K562 (cell line): ENCODE measurements at regions not wholly inside any gene's neighbourhood (a gene's known extent, or its start where the extent isn't known, plus 50 kb on each side); places are given as distances from the start of the nearest gene placed in this dataset.
A peak's percentile ranks its signal among the peaks of the same experiment; 100 is the strongest.

Source experiments
- ATAC-seq: fragments of 200-7000 bp; cut with Tn5 transposase; 3 replicates; pipeline ENCODE4 v1.9.1; 2020; ENCODE audit warnings: moderate library complexity
- BruUV-seq: library from RNA; stranded (reverse); fragments of 400-500 nt; replicated peaks from 2 replicates; lab custom pipeline; 2021; lab: Mats Ljungman, UMichigan
- CTCF ChIA-PET: fragments of 300-600 bp; formaldehyde crosslinking; extraction: SDS; loops from one replicate; lab custom pipeline; 2021; ENCODE audit warnings: low intra/inter-chr PET ratio; lab: Yijun Ruan, JAX
- POLR2A ChIA-PET: fragments of 300-600, 350-650 bp; sonication (Branson Sonifier 250); formaldehyde crosslinking; extraction: SDS; loops from one replicate; lab custom pipeline; 2021; ENCODE audit warnings: antibody characterized with exemption, inconsistent platforms; lab: Yijun Ruan, JAX
- DNase-seq, 4 experiments: peaks; one replicate each; pipeline versions ENCODE4 v3.0.0 to v3.0.0-alpha.2; 2011 to 2018; ENCODE audit warnings: low spot score in 3 of 4, mixed read lengths in 3 of 4; ENCODE audit errors: extremely low read depth in 1 of 4
- FAIRE-seq: peaks from 2 replicates; lab custom pipeline; 2011; peaks lifted over from hg19 to GRCh38; lab: Jason Lieb, UNC
- H2AFZ ChIP-seq: 2 replicates; pipeline ENCODE4 v1.6.0; 2011; ENCODE audit warnings: low read depth, low read length, control low read depth, inconsistent platforms
- H3K27ac ChIP-seq: fragments of 200-600 bp; 3 replicates; pipeline ENCODE4 v1.8.0; 2011; ENCODE audit warnings: low read depth, mild to moderate bottlenecking, control low read depth, inconsistent platforms, low read length, moderate library complexity, mixed read lengths; ENCODE audit errors: extremely low read depth
- H3K27me3 ChIP-seq, 2 experiments: fragments of 300-600 bp in 1 of 2; 2 replicates in 1 of 2; 3 replicates in 1 of 2; pipeline versions ENCODE4 v1.6.0 to v1.8.0; 2011; ENCODE audit warnings: inconsistent platforms in 2 of 2, low read length in 2 of 2, mild to moderate bottlenecking in 1 of 2, mixed read lengths in 1 of 2, moderate library complexity in 1 of 2; ENCODE audit not compliant: control insufficient read depth in 2 of 2, insufficient read depth in 2 of 2
- H3K36me3 ChIP-seq: fragments of 300-600 bp; 3 replicates; pipeline ENCODE4 v1.8.0; 2011; ENCODE audit warnings: mild to moderate bottlenecking, low read length, inconsistent platforms; ENCODE audit not compliant: control insufficient read depth, insufficient read depth
- H3K4me1 ChIP-seq, 2 experiments: fragments of 200-600 bp in 1 of 2; replicated peaks in 1 of 2; 2 replicates in 1 of 2; 3 replicates in 1 of 2; pipeline versions ENCODE4 v1.5.1 to v1.8.0; 2011; ENCODE audit warnings: inconsistent platforms in 2 of 2, low read length in 2 of 2, mild to moderate bottlenecking in 1 of 2, mixed read lengths in 1 of 2, moderate library complexity in 1 of 2; ENCODE audit not compliant: control insufficient read depth in 2 of 2, insufficient read depth in 2 of 2
- H3K4me2 ChIP-seq: 2 replicates; pipeline ENCODE4 v1.6.1; 2011; ENCODE audit warnings: low read length, control low read depth, inconsistent platforms, mixed read lengths; ENCODE audit not compliant: insufficient read depth
- H3K4me3 ChIP-seq: fragments of 200-600 bp; sonication (generic), shearing (Covaris generic); 2 replicates; pipeline ENCODE4 v1.5.1; 2016; ENCODE audit warnings: control low read depth, inconsistent platforms
- H3K79me2 ChIP-seq: fragments of 200-600 bp; 3 replicates; pipeline ENCODE4 v1.8.0; 2011; ENCODE audit warnings: low read length, inconsistent platforms; ENCODE audit not compliant: control insufficient read depth, insufficient read depth
- H3K9ac ChIP-seq, 2 experiments: 2 replicates each; pipeline versions ENCODE4 v1.6.0 to v1.6.1; 2011; ENCODE audit warnings: low read depth in 2 of 2, low read length in 2 of 2, control low read depth in 1 of 2, inconsistent platforms in 1 of 2, mild to moderate bottlenecking in 1 of 2, mixed read lengths in 1 of 2; ENCODE audit not compliant: insufficient read depth in 1 of 2
- H3K9me1 ChIP-seq: one replicate; pipeline ENCODE4 v1.6.0; 2011; ENCODE audit warnings: inconsistent platforms, mild to moderate bottlenecking, low read length, moderate library complexity; ENCODE audit not compliant: control insufficient read depth, insufficient read depth
- H3K9me3 ChIP-seq: replicated peaks from 2 replicates; pipeline ENCODE4 v1.5.1; 2011; ENCODE audit warnings: low read depth, low read length, inconsistent platforms; ENCODE audit not compliant: control insufficient read depth, insufficient read depth
- H4K20me1 ChIP-seq: replicated peaks from 2 replicates; pipeline ENCODE4 v1.6.1; 2011; ENCODE audit warnings: low read length, inconsistent platforms, mixed read lengths; ENCODE audit not compliant: control insufficient read depth, insufficient read depth
- BCL6 ChIP-seq: fragments of 250-450 bp; sonication (Bioruptor Pico); IDR thresholded peaks from 2 replicates; pipeline ENCODE4 v1.4.0; 2020
- C11orf30 ChIP-seq: fragments of 450-650 bp; IDR thresholded peaks from 2 replicates; pipeline ENCODE4 v1.6.1; 2016; ENCODE audit warnings: low read depth, mild to moderate bottlenecking
- FIP1L1 ChIP-seq: fragments of 200-400 bp; formaldehyde crosslinking; IDR thresholded peaks from 2 replicates; pipeline ENCODE4 v1.6.1; 2018; ENCODE audit warnings: mild to moderate bottlenecking, low read depth, low read length; ENCODE audit not compliant: poor library complexity, severe bottlenecking
- MAFF ChIP-seq: IDR thresholded peaks from 2 replicates; pipeline ENCODE4 v1.6.1; 2012; ENCODE audit warnings: low read length, improper control_type of control experiment
- MAFG ChIP-seq: fragments of 450-650 bp; conservative IDR thresholded peaks from 2 replicates; pipeline ENCODE4 v1.6.1; 2016; ENCODE audit warnings: missing genetic modification characterization, missing compliant biosample characterization
- MAFK ChIP-seq: IDR thresholded peaks from 2 replicates; pipeline ENCODE4 v1.6.1; 2011; ENCODE audit warnings: low read length, improper control_type of control experiment
- POLR2G ChIP-seq: fragments of 200-400 bp; formaldehyde crosslinking; IDR thresholded peaks from 2 replicates; pipeline ENCODE4 v1.6.1; 2017; ENCODE audit warnings: low read depth, mild to moderate bottlenecking, antibody characterized with exemption, low read length, moderate library complexity
- ZNF165 ChIP-seq: fragments of 250-450 bp; sonication (Bioruptor Pico); IDR thresholded peaks from 2 replicates; pipeline ENCODE4 v1.4.0; 2020; ENCODE audit warnings: borderline replicate concordance
- ZNF239 ChIP-seq: fragments of 250-450 bp; sonication (Bioruptor Pico); IDR thresholded peaks from 2 replicates; pipeline ENCODE4 v1.4.0; 2020; ENCODE audit warnings: mild to moderate bottlenecking
- ZNF316 ChIP-seq: fragments of 450-650 bp; IDR thresholded peaks from 2 replicates; pipeline ENCODE4 v1.6.1; 2016
- WGBS: fragments of 100-300 bp; shearing (Covaris generic); methylation state at CpG from one replicate; pipeline ENCODE4 v1.1.6; 2016; ENCODE audit warnings: low coverage, mixed read lengths; ENCODE audit not compliant: insufficient coverage; ENCODE audit errors: missing lambda C conversion rate; 5-methylcytosine and 5-hydroxymethylcytosine counted together
- in situ Hi-C: fragments of 300-500 bp; cut with MboI; formaldehyde crosslinking; loops from 4 replicates; pipeline ENCODE4 v1.15.0; 2018; ENCODE audit warnings: inconsistent platforms, mixed read lengths
- intact Hi-C: fragments of 100-400 bp; cut with micrococcal nuclease; formaldehyde crosslinking; loops from 2 replicates; pipeline ENCODE4 v1.14.2; 2022
- TF ChIP-seq, protein P1 (sequence below): sonication (generic); formaldehyde crosslinking; IDR thresholded peaks from 2 replicates; pipeline ENCODE4 v1.9.0; 2022; ENCODE audit warnings: mild to moderate bottlenecking, missing genetic modification reagents

DNA sequence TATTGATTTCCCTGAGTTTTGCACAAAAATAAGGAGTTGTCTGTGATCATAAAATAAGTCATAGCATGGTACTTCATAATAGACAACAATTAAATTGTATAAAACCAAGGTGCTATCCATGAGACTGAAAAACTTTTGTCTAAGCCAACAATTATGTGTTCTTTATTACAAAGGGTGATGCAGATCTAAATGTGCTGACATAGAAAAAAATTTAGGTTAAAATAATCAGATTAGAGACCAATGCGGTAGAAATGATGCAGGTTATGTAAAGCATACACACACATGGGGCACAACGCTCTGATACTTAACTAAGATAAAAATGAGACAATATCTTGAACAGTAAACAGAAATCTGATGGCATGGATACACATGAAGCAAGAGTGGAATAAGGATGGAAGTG is 113.3 kb downstream of the PWWP3B start:
- H3K4me3 ChIP-seq, result no peak overlapping the region
- H3K79me2 ChIP-seq, result no peaks in the 10 kb centered on the region
- intact Hi-C loops (no loop called here), in situ Hi-C loops (no loop called here)
- no TSS peak for BruUV-seq
- H3K27me3 ChIP-seq, result no peaks in the 10 kb centered on the region
- no peak overlapping the region for H3K27ac ChIP-seq
- H4K20me1 ChIP-seq, result no peaks in the 10 kb centered on the region
- H3K4me1 ChIP-seq, result no peaks in the 10 kb centered on the region
- ATAC-seq, result no peak
- no peaks in the 10 kb centered on the region for H3K9me3 ChIP-seq
- no peaks in the 10 kb centered on the region for H3K36me3 ChIP-seq
- CTCF ChIA-PET, result no interaction called here
- H3K4me2 ChIP-seq, result no peak overlapping the region
- no peak for FAIRE-seq
- no peak for DNase-seq
- 0% methylated on average over 2 of the region's 2 CpGs for WGBS
- no peak overlapping the region for H3K9ac ChIP-seq
- POLR2A ChIA-PET, result no interaction called here
- H3K9me1 ChIP-seq, result no peaks in the 10 kb centered on the region
- TF ChIP-seq, protein P1, sequence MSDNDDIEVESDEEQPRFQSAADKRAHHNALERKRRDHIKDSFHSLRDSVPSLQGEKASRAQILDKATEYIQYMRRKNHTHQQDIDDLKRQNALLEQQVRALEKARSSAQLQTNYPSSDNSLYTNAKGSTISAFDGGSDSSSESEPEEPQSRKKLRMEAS (CRISPR knock-in tag), result no peak
- TF ChIP-seq ZNF316 (peak; percentile 48; the same call in 1 of the 2 replicates), MAFG (tag) (peak; percentile 18; the same call in 1 of the 2 replicates), C11orf30 (0 out of 2 replicates have a peak, but pooled peaks have one; percentile 4), MAFK (0 out of 2 replicates have a peak, but pooled peaks have one; percentile 7), FIP1L1 (no peak), ZNF165 (CRISPR knock-in tag) (no peak), ZNF239 (no peak), MAFF (peak; percentile 18; the same call in 1 of the 2 replicates), POLR2G (no peak), BCL6 (no peak)
- no peak overlapping the region for H2AFZ ChIP-seq
